Mesendoderm (in vitro differentiated cells): ENCODE measurements at regions not wholly inside any gene's neighbourhood (a gene's known extent, or its start where the extent isn't known, plus 50 kb on each side); places are given as distances from the start of the nearest gene placed in this dataset.
"Not testable (repeated sequence)": the region's sequence is repeated elsewhere in the genome, so short reads cannot be mapped to it uniquely, and the experiment has no call there.

ENCODE experiments used
- DNase-seq: peaks from one replicate; pipeline ENCODE4 v3.0.0; 2013
- H2AK5ac ChIP-seq: 2 replicates; pipeline ENCODE4 v1.6.1; 2013; ENCODE audit warnings: low read length, inconsistent platforms
- H2BK120ac ChIP-seq: 2 replicates; pipeline ENCODE4 v1.6.1; 2013; ENCODE audit warnings: low read depth, mild to moderate bottlenecking, low read length, moderate library complexity, mixed read lengths
- H2BK15ac ChIP-seq: replicated peaks from 2 replicates; pipeline ENCODE4 v1.6.1; 2013; ENCODE audit warnings: low read depth, mild to moderate bottlenecking, moderate library complexity
- H2BK5ac ChIP-seq: 2 replicates; pipeline ENCODE4 v1.6.1; 2013; ENCODE audit warnings: low read length, inconsistent platforms
- H3K18ac ChIP-seq: 2 replicates; pipeline ENCODE4 v1.6.1; 2013; ENCODE audit warnings: mild to moderate bottlenecking, low read length, mixed read lengths
- H3K23ac ChIP-seq: one replicate; pipeline ENCODE4 v1.6.1; 2013; ENCODE audit warnings: low read length
- H3K27ac ChIP-seq: 2 replicates; pipeline ENCODE4 v1.5.1; 2013; ENCODE audit warnings: low read depth, mild to moderate bottlenecking, inconsistent platforms, low read length, moderate library complexity
- H3K27me3 ChIP-seq: 2 replicates; pipeline ENCODE4 v1.6.1; 2013; ENCODE audit warnings: low read length, control low read depth, mild to moderate bottlenecking, inconsistent platforms; ENCODE audit not compliant: insufficient read depth, poor library complexity
- H3K36me3 ChIP-seq: 2 replicates; pipeline ENCODE4 v1.6.1; 2013; ENCODE audit warnings: low read length, inconsistent platforms; ENCODE audit not compliant: control insufficient read depth, insufficient read depth
- H3K4ac ChIP-seq: one replicate; pipeline ENCODE4 v1.6.1; 2013; ENCODE audit warnings: low read depth, mild to moderate bottlenecking, low read length, moderate library complexity
- H3K4me1 ChIP-seq: 2 replicates; pipeline ENCODE4 v1.6.1; 2013; ENCODE audit warnings: low read depth, low read length, inconsistent platforms; ENCODE audit not compliant: control insufficient read depth
- H3K4me2 ChIP-seq: 2 replicates; pipeline ENCODE4 v1.6.1; 2013; ENCODE audit warnings: low read length
- H3K4me3 ChIP-seq: 2 replicates; pipeline ENCODE4 v1.5.1; 2013; ENCODE audit warnings: mild to moderate bottlenecking, low read length
- H3K56ac ChIP-seq: one replicate; pipeline ENCODE4 v1.6.1; 2013; ENCODE audit warnings: low read length
- H3K79me1 ChIP-seq: 2 replicates; pipeline ENCODE4 v1.6.1; 2013; ENCODE audit warnings: low read length, inconsistent platforms
- H3K79me2 ChIP-seq: 2 replicates; pipeline ENCODE4 v1.6.1; 2013; ENCODE audit warnings: mild to moderate bottlenecking, low read length; ENCODE audit not compliant: control insufficient read depth, insufficient read depth
- H3K9ac ChIP-seq: 2 replicates; pipeline ENCODE4 v1.6.1; 2013; ENCODE audit warnings: low read length, inconsistent platforms
- H4K5ac ChIP-seq: one replicate; pipeline ENCODE4 v1.6.1; 2013; ENCODE audit warnings: low read length
- H4K8ac ChIP-seq: one replicate; pipeline ENCODE4 v1.6.1; 2013; ENCODE audit warnings: low read depth, mild to moderate bottlenecking, control low read depth, low read length, moderate library complexity
- WGBS: extraction: QIAGEN DNeasy Blood & Tissue Kit; methylation state at CpG from one replicate; pipeline ENCODE4 v1.1.7; 2013; ENCODE audit warnings: low lambda C conversion rate, missing lambda C conversion rate; ENCODE audit not compliant: insufficient coverage; ENCODE audit errors: extremely low coverage; 5-methylcytosine and 5-hydroxymethylcytosine counted together

DNA sequence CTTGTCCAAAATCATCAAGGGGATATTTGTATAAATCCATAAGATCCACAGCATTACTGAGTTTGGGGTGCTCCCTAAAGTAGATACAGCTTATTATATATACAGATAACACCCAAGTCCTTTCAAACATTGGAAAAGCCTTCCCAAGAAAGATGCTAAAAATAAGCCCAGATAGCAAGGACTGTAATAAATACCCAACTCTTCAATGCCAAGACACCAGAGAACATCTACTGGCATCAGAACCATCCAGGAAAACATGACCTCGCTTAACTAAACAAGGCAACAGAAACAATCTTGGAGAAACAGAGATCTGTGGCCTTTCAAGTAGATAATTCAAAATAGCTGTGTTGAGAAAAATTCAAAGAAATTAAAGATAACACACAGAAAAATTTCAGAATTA is 761.4 kb downstream of the GRIK2 start:
- Histone ChIP-seq H3K79me2 (no peaks in the 10 kb centered on the region), H3K79me1 (no peaks in the 10 kb centered on the region), H4K8ac (no peak overlapping the region), H3K18ac (no peak overlapping the region), H2BK15ac (no peak overlapping the region), H3K4ac (no peak overlapping the region), H2AK5ac (no peak overlapping the region), H4K5ac (no peak overlapping the region), H3K56ac (no peak overlapping the region), H2BK5ac (no peak overlapping the region), H3K9ac (no peak overlapping the region), H3K23ac (no peak overlapping the region), H3K4me1 (no peaks in the 10 kb centered on the region), H3K27ac (no peak overlapping the region), H3K36me3 (no peaks in the 10 kb centered on the region), H3K4me3 (no peak overlapping the region), H2BK120ac (no peak overlapping the region), H3K4me2 (no peak overlapping the region), H3K27me3 (no peaks in the 10 kb centered on the region)
- DNase-seq = no peak
- WGBS = no CpG with 5 or more reads among the region's 1 CpG

DNA sequence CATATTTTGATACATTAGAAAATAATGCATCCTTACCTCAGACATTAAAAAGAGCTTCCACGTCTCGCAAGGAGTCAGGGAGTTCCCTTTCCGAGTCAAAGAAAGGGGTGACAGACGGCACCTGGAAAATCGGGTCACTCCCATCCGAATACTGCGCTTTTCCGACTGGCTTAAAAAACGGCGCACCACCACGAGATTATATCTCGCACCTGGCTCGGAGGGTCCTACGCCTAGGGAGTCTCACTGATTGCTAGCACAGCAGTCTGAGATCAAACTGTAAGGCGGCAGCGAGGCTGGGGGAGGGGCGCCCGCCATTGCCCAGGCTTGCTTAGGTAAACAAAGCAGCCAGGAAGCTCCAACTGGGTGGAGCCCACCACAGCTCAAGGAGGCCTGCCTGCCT is 776.3 kb downstream of the GRIK2 start:
- H3K4me2 ChIP-seq, H3K27ac ChIP-seq, H4K8ac ChIP-seq, H3K4ac ChIP-seq, H2BK15ac ChIP-seq, H2BK5ac ChIP-seq, H2BK120ac ChIP-seq, H4K5ac ChIP-seq, H2AK5ac ChIP-seq, H3K23ac ChIP-seq, H3K18ac ChIP-seq, H3K36me3 ChIP-seq, H3K27me3 ChIP-seq, H3K56ac ChIP-seq, H3K9ac ChIP-seq, H3K79me1 ChIP-seq, H3K79me2 ChIP-seq, H3K4me1 ChIP-seq, H3K4me3 ChIP-seq, DNase-seq: not testable (repeated sequence)
- no CpG with 5 or more reads among the region's 18 CpGs for WGBS

DNA sequence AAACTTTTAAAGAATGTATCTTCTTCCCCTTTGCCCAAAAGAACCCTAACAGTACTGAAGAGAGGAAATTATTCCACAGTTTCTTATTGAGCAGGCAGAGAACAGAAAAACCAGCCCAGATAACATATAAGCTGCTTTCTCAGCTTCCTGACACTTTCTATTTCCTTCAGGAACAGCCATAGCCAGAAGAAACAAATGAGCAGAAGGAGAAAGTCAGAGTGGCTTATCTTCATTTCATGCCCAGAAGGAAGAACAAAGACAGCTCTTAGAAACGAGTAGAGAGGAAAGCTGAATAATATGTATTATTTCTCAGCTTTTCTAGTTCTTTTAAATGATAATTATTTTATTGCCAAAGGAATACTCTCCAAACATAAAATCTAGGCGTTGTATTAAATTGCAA is 793.7 kb downstream of the GRIK2 start:
- Histone ChIP-seq H4K8ac (no peak overlapping the region), H3K79me2 (no peaks in the 10 kb centered on the region), H3K9ac (no peak overlapping the region), H3K56ac (no peak overlapping the region), H3K4me2 (no peak overlapping the region), H3K4me3 (no peak overlapping the region), H2BK5ac (no peak overlapping the region), H2AK5ac (no peak overlapping the region), H3K79me1 (no peaks in the 10 kb centered on the region), H3K36me3 (no peaks in the 10 kb centered on the region), H2BK15ac (no peak overlapping the region), H4K5ac (no peak overlapping the region), H3K4ac (no peak overlapping the region), H3K18ac (no peak overlapping the region), H3K23ac (no peak overlapping the region), H3K27ac (no peak overlapping the region), H3K27me3 (no peaks in the 10 kb centered on the region), H3K4me1 (no peaks in the 10 kb centered on the region), H2BK120ac (no peak overlapping the region)
- DNase-seq = no peak
- WGBS = no CpG with 5 or more reads among the region's 2 CpGs

DNA sequence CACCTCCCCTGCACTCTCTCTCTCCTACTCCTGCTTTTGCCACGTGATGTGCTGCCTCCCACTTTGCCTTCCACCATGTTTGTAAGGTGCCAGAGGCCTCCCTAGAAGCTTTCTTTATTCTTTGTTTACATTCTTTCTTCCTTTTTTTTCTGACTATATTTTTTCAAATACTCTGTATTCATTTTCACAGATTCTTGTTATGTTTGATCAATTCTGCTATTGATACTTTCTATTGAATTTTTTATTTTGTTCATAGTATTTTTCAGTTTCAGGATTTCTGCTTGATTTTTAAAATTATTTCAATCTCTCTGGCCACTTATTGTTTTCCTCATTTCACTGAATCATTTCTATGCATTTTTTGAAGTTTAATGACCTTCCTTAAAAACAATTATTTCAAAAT is 801.8 kb downstream of the GRIK2 start:
- no peak overlapping the region for H3K4me3 ChIP-seq
- H3K9ac ChIP-seq = no peak overlapping the region
- H2BK15ac ChIP-seq = no peak overlapping the region
- H3K36me3 ChIP-seq = no peaks in the 10 kb centered on the region
- no peak overlapping the region for H3K23ac ChIP-seq
- no peak overlapping the region for H3K4ac ChIP-seq
- H3K18ac ChIP-seq = no peak overlapping the region
- no peaks in the 10 kb centered on the region for H3K79me1 ChIP-seq
- no CpG with 5 or more reads among the region's 1 CpG for WGBS
- no peaks in the 10 kb centered on the region for H3K79me2 ChIP-seq
- no peak overlapping the region for H2AK5ac ChIP-seq
- no peak overlapping the region for H3K27ac ChIP-seq
- no peak overlapping the region for H2BK120ac ChIP-seq
- H3K27me3 ChIP-seq = no peaks in the 10 kb centered on the region
- H2BK5ac ChIP-seq = no peak overlapping the region
- H3K4me2 ChIP-seq = no peak overlapping the region
- H3K56ac ChIP-seq = no peak overlapping the region
- H4K8ac ChIP-seq = no peak overlapping the region
- no peak overlapping the region for H4K5ac ChIP-seq
- no peaks in the 10 kb centered on the region for H3K4me1 ChIP-seq
- no peak for DNase-seq

DNA sequence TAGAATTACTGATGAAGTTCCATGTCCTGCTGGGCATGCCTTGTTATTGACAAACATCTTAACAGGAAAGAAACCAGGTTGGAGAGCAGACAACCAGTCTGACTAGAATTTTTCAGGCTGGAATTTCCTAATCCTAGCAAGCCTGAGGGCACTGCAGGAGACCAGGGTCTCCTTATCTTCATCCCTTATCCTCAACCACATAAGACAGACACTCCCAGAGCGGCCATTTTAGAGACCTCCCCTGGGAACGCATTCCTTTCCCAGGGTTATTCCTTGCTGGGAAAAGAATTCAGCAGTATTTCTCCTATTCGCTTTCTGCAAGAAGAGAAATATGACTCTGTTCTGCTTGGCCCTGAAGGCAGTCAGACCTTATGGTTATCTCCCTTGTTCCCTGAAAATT is 803.7 kb downstream of the GRIK2 start:
- Histone ChIP-seq H4K8ac (no peak overlapping the region), H3K4me1 (no peaks in the 10 kb centered on the region), H3K27me3 (no peaks in the 10 kb centered on the region), H3K9ac (no peak overlapping the region), H3K36me3 (no peaks in the 10 kb centered on the region), H3K4me3 (no peak overlapping the region), H4K5ac (no peak overlapping the region), H3K4ac (no peak overlapping the region), H2BK15ac (no peak overlapping the region), H2AK5ac (no peak overlapping the region), H3K79me2 (no peaks in the 10 kb centered on the region), H3K4me2 (no peak overlapping the region), H2BK120ac (no peak overlapping the region), H3K23ac (no peak overlapping the region), H2BK5ac (no peak overlapping the region), H3K56ac (no peak overlapping the region), H3K79me1 (no peaks in the 10 kb centered on the region), H3K27ac (no peak overlapping the region), H3K18ac (no peak overlapping the region)
- no CpG with 5 or more reads among the region's 3 CpGs for WGBS
- DNase-seq = peak; percentile 60

DNA sequence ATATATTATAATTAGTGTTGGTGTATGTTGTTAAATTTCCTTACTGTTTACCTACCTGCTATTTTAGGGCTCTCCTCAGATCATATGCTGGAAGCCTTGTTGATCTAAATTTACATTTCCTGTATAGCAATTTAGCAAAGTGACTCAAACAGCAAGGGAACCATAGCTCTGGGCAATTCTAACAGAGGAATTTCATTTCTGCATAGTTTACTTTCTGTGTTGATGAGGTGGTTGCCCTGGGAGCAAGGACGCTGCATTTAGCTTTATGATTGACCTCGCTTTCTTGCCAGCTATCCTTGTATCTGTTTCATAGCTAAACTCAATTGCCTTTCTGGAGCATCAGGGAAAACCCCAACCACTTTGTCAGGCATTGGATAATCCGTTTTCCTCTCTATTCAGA is 810.8 kb downstream of the GRIK2 start:
- no peak overlapping the region for H3K4me3 ChIP-seq
- H4K5ac ChIP-seq = no peak overlapping the region
- peak; percentile 47 for DNase-seq
- H2BK5ac ChIP-seq = no peak overlapping the region
- no peak overlapping the region for H3K9ac ChIP-seq
- H3K79me1 ChIP-seq = no peaks in the 10 kb centered on the region
- H3K79me2 ChIP-seq = no peaks in the 10 kb centered on the region
- H2BK15ac ChIP-seq = no peak overlapping the region
- H3K4me1 ChIP-seq = no peaks in the 10 kb centered on the region
- H3K56ac ChIP-seq = no peak overlapping the region
- no peak overlapping the region for H4K8ac ChIP-seq
- H2BK120ac ChIP-seq = no peak overlapping the region
- no peak overlapping the region for H3K23ac ChIP-seq
- H3K27me3 ChIP-seq = no peaks in the 10 kb centered on the region
- H2AK5ac ChIP-seq = no peak overlapping the region
- no peak overlapping the region for H3K4ac ChIP-seq
- WGBS = no CpG with 5 or more reads among the region's 3 CpGs
- H3K4me2 ChIP-seq = no peak overlapping the region
- H3K18ac ChIP-seq = no peak overlapping the region
- no peak overlapping the region for H3K27ac ChIP-seq
- H3K36me3 ChIP-seq = no peaks in the 10 kb centered on the region
